ENCODE measurements at regions not wholly inside any gene's neighbourhood (a gene's known extent, or its start where the extent isn't known, plus 50 kb on each side); places are given as distances from the start of the nearest gene placed in this dataset.

DNA sequence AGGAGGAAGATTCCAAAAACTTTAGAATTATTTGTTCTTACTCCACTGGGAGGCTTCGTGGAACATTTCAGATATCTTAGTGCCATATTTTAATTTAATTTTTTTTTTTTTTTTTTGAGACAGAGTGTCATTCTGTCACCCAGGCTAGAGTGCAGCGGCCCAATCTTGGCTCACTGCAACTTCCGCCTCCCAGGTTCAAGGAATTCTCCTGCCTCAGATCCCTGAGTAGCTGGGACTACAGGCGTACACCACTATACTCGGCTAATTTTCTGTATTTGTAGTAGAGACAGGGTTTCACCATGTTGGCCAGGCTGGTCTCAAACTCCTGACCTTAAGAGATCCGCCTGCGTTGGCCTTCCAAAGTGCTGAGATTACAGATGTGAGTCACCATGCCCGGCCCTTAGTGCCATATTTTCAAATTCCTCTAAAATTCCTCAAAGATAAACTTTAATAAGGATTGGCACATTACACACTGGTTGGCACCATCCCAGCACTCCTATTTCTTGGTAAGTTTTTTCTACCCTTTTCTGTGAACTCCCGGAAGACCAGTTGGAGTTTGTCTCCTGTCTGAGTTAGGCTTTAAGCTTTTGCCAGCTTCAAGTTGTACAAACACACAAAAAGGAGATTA lies 693.7 kb downstream of the MCTP2 start:
- no peak for DNase-seq

DNA sequence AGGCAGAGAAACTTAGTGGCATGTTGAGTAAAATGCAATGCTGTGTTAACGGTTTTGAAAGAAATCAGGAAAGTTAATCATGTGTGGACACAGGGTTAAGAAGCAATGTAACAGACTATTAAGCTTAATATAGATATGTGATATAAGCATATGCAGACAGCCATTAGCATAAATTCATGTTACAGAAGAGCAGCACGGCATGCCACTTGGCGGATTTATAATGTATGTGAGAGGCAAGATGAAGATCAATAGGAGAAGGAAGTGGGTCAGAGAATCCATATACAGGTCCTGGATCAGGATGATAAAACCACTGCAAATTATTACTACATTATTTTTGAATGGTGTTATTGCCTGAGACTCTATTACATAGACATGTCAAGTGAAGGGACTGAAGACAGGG lies 694.3 kb downstream of the MCTP2 start:
- DNase-seq: no peak

DNA sequence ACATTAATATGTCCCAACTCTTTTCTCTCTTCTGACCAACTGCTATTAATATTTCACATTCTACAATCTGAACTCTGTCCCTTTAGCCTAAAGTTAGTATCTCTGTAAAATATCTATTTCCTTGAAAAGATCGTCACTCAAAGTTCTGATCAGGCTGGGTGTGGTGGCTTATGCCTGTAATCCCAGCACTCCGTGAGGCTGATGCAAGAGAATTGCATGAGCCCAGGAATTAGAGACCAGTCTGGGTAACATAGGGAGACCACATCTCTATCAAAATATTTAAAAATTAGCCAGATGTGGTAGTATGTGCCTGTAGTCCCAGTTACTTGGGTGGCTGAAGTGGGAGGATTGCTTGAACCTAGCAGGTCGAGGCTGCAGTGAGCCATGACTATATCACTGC lies 695.6 kb downstream of the MCTP2 start:
- DNase-seq: no peak

DNA sequence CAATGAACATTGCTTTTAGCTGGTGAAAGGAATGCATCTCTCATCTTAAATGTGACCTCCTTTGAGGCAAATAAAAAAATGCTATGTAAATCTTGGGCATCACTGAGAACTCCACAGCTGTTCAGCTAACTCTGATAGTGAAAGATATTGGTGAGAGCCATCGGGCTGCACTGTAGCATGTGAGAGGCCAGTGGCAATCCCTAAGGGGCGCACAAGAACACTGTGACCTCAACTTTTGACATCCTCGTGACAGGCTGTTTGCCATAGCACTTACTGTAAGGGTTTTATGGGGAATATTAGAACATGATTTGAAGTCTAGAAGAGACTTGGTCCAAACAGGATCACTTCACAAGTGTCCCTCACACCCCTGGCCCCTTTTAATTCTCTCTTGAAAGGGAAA lies 697.9 kb downstream of the MCTP2 start:
- DNase-seq: no peak

DNA sequence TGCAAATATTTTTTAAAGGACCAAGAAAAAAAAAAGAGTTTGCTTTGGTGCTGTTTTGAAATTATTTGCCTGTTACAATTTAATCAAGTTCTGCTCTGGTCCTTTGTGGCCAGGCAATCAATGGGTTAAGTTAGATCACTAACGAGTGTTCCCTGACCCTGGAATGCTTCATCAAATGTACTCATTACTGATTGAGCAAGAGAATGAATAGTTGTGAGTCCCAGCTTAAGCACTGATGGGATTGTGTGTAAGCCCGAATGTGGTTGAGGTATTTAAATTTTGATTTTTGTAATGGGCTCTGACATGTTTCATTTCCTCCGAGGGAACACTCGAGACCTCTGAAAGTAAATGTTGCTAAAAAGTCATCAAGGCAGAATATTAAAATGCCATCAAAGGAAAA lies 699.1 kb downstream of the MCTP2 start:
- DNase-seq: no peak

DNA sequence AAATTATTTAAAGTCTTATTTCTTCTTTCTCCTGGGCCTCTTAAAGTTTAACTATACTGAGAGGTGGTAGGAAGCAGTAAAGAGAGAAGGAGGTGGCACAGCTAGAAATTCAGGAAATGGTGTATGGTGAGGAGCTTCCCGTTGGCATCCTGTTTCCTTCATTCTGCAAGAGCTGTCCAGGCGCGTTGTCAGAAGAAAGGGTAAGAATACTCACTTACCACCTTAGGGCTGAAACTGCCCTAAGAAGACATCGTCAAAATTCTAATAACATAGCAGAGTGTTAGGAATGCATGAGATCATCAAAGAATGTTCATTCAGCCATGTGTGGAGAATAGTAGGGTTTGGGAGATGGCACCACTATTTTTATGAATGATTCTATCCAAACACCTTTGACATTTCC lies 699.6 kb downstream of the MCTP2 start:
- DNase-seq: no peak

DNA sequence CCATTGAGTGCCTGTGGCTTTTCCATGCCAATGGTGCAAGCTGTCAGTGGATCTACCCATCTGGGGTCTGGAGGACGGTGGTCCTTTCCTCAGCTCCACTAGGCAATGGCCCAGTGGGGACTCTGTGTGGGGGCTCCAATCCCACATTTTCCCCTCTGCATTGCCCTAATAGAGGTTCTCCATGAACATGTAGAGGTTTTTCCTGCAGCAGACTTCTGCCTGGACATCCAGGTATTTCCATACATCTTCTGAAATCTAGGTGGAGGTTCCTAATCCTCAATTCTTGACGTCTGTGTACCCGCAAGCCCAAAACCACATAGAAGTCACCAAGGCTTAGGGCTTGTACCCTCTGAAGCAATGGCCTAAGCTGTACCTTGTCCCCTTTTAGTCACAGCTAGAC lies 703.1 kb downstream of the MCTP2 start:
- no peak for DNase-seq

DNA sequence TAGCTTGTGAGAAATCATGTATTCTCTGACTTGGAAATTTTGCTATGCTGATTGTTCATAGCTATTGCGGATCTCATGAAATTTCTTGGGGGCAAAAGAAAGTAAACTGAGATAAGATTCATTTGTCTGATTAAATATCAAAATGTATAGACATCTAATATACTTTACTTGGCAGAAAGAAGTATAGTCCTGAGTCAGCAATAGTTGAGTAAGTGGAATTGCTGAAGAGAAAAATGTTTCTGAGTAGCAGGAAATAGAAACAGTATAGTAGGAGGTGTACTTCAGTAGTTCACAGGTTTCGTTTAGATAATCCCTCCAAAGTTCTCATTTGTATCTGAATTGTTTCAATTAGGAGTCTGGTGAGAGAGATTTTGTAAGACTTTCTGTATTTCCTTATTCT lies 705.9 kb downstream of the MCTP2 start:
- DNase-seq: no peak

DNA sequence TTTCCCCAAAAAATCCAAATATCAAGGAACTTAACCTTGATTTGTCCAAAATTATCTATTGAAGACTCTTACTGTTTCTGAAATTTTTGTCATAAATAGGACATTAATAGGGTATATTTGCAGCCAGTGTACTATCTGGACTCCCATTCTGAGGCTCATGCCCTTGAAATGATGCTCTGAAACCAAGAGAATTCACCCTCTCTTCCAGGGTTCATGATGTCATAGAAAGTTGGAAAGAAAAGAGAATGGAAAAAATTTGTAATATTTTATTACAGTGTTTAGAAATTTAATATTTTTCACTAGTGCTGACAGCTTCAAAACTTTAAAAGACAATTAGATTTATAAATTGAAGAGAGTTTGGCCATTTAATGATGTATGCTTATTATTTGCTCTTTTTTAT lies 712.5 kb downstream of the MCTP2 start:
- DNase-seq: no peak

DNA sequence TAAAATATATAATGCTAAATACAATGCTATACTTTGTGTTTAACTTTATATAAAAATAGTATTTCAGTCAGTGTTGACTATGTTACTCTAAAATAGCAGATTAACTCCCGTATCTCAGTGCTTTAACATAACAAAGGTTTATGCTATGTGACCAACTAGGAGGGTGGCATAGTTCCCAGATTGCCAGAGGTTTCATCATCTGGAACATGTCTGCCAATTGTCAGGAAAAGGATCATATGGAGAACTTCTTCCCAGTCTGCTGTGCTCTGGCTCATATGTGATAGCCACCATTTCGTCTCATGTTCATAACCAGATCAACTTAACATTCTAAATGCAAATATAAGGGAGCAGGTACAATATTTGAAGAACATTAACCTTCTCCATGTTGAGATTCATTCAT lies 720.2 kb downstream of the MCTP2 start:
- DNase-seq: no peak

DNA sequence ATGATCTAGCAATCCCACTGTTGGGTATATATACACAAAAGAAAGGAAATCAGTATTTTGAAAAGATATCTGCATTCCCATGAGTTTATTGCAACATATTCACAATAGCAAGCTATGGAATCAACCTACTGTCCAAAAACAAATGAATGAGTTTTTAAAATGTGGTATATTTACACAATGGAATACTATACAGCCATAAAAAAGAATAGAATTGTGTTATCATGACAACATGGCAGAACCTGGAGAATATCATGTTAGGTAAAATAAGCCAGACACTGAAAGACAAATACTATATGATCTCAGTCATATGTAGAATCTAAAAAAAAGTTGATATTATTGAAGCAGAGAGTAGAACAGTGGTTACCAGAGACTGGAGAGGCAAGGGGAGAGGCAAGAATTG lies 732.6 kb downstream of the MCTP2 start:
- no peak for DNase-seq

DNA sequence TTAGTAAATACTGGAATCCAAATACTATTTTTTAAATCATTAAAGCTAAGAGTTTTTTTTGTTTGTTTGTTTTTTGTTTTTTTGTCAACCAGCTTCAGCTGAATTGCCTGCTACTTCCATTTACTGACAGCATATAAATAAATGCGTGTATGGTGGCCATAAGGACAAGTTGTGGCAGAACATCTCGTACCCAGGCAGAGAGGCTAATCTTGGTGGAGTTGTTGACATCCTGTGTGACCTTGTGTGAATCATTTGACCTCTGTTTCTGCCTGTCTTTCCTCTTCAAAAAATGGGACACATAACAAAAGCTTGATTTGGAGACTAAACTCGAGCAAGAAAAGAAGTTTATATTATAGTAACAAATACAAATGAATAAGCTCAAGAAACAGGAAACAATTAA lies 734.2 kb downstream of the MCTP2 start:
- DNase-seq: no peak

DNA sequence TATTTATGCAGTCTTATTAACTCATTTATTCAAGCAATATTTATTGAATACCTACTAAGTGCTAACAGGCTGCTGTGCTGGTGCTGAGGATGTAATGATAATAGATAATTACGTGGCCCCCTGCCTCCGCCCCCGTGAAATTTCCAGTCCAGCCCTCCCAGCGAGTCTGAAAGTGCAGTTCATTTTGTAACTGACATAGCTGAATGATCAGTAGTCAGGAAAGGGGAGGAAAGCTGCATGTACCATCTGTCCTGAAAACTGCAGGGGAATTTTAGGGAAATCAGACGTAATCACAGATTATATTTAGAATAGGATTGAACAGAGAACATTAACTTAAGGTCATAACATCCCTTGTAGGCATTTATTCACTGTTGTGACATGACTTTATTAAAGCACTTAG lies 736.8 kb downstream of the MCTP2 start:
- DNase-seq: no peak

DNA sequence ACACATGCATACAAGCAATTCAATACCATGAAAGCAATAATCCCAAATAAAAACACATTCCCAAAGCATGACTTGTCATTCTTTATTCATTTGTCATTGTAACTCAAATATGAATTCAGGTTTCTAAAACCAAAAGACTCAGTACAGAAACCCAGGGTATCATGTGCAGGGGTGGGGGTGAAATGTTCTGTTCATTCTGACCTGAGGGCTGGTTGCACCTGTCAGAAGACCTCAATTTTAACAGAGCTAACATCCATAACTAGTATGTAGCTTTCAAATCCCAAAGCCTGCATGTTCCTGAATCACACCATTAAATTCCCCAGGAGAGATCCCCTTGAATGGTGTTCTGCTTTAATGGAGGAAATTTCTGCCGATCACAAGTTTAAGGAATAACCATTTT lies 738.7 kb downstream of the MCTP2 start:
- no peak for DNase-seq

DNA sequence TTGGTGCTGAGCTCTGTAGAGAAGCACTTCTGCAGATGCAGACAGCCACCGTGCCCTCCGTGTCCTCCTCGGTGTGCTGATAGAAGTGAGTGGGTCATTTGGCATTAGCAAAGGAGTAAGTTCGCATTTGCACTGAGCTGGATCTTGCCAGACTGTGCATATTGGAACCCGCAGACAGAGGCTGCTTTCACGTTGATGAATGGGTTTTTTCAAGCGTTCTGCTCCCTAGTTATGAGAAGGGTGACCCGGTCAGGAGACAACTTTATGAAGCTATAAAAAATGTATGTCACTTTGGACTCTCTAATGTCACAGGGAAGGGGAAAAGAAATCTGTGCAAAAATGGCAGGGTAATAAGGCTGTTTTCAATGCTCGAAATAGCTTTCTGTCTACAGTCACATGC lies 739.4 kb downstream of the MCTP2 start:
- DNase-seq: no peak

DNA sequence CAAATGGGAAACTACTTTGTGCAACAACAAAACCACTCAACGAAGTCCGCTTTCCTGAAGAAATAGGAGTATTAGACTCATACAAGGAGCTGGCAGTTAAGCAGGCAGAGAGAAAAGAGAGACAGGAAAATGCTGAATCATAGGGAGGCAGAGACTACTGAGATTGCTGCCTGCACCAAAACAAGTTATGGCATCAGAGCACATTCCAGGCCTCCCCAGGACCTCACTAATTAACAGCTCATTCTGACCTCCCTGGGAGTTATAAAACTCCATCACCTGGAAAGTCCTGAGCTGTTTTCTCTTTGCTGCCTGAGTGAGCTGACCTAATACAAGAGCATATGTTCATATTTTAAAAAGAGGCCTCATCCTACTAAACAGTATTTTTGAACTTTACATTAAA lies 741.0 kb downstream of the MCTP2 start:
- no peak for DNase-seq

DNA sequence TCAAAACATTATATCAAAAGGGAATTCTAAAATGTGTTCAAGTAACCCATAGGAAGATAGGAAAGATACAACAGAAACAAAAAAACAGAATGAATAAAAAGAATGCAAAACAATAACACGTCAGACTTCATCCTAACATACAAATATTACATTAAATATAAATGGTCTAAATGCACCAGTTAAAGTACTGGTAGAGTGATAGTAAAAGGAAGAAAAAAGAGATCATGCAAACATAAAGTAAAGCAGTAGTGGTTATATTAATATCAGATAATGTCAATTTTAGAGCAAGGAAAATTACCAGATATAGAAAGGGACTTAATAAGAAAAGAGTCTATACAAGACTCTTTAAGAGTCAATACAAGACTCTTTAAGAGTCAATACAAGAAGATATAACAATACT lies 755.7 kb downstream of the MCTP2 start:
- DNase-seq: no peak

DNA sequence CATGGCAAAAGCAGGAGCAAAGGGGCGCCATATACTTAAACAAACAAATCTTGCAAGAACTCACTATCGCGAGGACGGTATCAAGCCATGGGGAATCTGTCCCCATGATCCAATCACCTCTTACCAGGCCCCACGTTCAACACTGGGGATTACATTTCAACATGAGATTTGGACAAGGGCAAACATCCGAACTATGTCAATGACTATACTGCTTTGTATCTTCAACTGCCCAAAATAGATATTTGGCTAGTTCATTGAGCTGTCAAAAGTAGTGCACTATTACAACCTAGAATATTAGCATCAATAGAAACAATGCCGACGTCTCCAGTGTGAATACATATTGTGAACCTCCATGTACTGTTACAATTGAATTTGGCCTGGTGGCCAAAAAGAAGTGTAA lies 760.4 kb downstream of the MCTP2 start:
- DNase-seq: no peak

DNA sequence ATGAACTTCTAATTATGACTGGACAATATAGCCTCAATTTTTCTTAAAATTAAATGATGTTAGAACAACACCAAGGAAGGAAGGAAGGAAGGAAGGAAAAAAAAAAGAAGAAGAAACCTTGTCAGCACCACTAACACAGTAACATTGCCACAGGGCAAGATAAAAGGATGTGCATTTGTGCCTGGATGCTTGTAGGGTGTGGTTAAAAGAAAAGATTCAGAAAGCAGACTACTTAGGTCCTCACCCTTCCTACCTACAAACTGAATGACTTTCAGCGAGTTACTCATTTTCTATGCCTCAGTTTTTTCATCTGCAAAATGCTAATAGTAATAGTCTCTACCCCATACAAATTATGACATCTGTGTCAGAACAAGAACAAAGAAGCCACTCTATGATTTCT lies 778.3 kb downstream of the MCTP2 start:
- DNase-seq: no peak

DNA sequence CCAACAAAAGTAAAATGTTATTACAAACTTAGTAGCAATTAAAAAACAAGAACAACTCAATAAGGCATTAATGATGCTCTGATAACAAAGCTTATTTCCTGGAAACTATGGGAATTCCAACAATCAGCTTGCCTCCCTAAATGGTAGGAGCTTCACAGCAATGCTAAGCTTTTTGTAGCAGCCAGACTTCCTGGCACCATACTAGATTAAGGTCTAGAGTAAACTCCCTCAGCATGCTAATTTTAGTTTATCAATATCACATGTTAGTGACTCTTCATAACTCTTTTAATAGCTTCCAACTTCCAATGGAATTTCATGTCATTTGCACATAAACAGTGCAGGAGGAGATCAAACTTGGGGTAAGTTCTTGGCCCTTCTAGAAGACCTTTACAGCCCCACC lies 782.0 kb downstream of the MCTP2 start:
- DNase-seq: no peak

DNA sequence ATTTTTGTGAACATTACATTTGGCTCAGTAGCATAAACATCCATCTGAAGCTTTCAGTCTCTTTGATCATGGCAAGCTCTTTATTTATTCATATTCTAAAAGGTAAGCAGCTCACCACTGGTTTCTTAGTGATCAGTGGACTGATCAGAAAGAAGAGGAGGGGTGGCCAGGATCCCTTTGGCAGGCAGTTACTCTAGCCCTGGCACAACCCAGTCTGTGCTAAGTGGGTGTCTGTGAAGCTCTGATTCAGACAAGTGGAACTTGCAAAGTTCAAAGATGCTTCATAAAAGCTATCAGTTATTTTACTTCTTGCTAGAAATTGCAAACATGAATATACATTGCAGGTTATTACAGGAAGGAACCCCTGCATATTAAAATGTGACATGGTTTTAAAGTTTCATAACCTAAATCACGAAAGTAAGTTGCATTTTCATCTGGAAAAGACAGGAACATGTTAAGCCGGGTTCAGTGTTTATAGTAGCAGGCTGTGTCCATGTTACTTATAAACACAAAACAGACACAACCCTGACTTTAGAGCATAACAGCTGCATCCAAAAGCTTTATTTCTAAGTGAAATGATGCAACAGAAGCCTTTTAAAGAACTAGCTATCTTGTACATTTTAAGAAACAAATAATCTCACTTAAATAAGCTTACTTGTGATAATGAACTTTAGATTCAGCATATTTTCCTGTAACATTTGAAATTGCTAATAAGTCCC lies 785.3 kb downstream of the MCTP2 start:
- no peak for DNase-seq

DNA sequence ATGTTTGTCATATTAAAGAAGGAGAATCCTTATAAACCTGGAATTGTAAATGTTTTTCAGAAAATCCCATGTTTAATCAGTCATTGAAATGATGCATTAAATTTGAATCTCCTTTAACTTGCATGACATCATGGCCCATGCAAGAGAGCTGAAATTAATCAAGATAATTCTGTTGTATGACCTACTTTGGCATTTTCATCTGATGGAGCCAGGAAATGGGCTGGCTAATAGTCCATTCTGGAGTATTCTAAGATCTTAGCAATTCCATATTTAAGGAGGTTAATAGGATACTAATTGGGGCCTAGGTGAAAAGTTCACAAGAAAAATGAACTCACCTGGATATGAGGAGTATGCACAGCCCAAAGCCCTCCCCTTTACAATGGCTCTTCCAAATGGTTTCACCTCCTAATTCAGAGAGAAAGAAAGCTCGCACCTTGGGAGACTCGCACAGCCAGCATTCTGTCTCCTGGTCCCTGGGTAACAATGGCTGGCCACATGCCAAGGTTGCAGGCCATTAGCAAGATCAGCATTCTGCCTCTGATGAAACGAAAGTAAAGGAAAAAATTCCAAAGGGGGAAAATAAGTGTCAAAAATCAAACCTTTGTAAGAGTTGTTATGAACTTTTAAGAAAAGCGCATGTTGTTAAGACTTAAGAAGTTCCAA lies 786.4 kb downstream of the MCTP2 start:
- peak in 1 of 2 experiments; percentile 28 for DNase-seq

DNA sequence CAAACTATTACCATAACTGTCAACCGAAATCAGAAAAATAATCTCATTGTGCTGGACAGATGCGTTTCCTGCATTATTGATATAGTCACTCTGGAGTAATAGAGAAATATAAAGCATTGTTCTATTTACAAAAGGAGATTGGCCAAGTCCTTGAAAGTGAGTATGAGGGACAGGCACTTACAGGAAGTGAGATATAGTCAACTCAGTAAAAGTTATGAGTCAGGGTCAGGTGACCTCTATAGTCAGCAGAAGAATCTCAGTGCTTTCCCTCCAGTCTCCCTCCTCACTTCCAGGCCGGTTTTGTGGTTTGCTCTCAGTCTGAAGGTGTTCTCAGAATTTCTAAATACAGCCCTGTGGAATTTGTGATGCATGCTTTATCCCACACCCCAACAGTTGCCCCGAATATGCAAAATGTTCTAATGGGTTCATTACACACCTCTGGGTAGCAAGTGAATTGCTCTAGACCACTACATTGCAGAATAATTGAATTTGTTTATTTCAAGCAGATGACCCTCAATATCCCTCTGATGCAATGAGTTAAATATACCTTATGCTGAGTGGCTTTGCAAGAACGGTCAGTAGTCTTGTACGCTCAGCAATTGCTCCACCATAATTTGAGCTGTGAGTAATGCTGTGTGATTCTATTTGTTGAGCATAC lies 787.7 kb downstream of the MCTP2 start:
- no peak for DNase-seq

DNA sequence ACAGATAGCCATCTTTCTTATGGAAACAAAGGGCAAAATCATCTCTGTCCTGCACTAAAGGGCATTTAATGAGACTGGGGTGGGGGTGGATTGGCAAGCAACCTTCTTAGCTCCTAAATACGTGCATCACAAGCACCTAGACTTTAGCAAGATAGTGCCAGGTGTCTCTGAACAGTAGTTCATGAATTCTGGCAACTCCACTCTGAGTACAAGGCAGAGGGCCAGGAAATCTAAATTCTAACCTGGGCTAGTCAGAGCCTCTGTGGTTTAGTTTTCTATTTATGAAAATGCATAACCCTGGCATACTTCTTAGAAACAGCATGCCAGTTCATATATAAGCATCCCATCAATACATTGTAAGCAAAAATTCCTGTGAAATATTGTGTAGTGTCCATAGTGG lies 788.5 kb downstream of the MCTP2 start:
- DNase-seq: no peak
